ENCODE measurements at regions not wholly inside any gene's neighbourhood (a gene's known extent, or its start where the extent isn't known, plus 50 kb on each side); places are given as distances from the start of the nearest gene placed in this dataset.
"Not testable (repeated sequence)": the region's sequence is repeated elsewhere in the genome, so short reads cannot be mapped to it uniquely, and the experiment has no call there.

DNA sequence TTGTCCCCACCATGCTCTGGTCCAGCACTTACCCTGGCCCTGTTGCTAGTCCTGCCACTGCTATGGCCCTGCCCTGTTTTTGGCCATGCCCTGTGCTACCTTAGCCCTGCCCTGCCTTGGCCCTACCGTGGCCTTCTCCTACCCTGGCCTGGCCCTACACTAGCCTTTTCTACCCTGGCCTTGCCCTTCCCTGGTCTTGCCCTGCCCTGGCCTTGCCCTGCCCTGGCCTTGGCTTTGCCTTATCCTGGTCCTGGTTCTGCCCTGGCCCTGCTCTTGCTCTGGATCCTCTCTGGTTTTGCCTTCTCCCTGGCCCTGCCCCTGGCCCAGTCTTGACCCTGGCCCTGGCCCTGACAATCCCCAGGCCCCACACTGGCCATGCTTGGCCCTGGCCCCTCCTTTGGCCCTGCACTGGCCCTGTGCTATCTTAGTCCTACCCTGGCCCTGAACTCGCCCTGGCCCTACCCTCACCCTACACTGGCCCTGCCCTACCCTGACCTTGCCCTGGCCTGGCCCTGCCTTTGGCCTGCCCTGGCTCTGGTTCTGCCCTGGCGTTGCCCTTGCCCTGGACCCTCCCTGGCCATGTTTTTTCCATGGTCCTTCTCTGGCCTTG, 235.0 kb downstream of the GOLGA6L6 start:
- TF ChIP-seq MXI1 (IDR thresholded peaks at IDR 0.05; ENCODE audit: low read depth, low read length); POLR2AphosphoS5 (IDR thresholded peaks at IDR 0.05; ENCODE audit: low read depth, low read length); ELF1 (IDR thresholded peaks at IDR 0.05); GATA2 (CRISPR knock-in tag; IDR thresholded peaks at IDR 0.05): not testable (repeated sequence)
- TF ChIP-seq, protein P1, sequence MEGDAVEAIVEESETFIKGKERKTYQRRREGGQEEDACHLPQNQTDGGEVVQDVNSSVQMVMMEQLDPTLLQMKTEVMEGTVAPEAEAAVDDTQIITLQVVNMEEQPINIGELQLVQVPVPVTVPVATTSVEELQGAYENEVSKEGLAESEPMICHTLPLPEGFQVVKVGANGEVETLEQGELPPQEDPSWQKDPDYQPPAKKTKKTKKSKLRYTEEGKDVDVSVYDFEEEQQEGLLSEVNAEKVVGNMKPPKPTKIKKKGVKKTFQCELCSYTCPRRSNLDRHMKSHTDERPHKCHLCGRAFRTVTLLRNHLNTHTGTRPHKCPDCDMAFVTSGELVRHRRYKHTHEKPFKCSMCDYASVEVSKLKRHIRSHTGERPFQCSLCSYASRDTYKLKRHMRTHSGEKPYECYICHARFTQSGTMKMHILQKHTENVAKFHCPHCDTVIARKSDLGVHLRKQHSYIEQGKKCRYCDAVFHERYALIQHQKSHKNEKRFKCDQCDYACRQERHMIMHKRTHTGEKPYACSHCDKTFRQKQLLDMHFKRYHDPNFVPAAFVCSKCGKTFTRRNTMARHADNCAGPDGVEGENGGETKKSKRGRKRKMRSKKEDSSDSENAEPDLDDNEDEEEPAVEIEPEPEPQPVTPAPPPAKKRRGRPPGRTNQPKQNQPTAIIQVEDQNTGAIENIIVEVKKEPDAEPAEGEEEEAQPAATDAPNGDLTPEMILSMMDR (IDR thresholded peaks at IDR 0.05) = not testable (repeated sequence)
- TF ChIP-seq, protein P2, sequence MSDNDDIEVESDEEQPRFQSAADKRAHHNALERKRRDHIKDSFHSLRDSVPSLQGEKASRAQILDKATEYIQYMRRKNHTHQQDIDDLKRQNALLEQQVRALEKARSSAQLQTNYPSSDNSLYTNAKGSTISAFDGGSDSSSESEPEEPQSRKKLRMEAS (IDR thresholded peaks at IDR 0.05; ENCODE audit: low read depth) = not testable (repeated sequence)
- TF ChIP-seq, protein P3, sequence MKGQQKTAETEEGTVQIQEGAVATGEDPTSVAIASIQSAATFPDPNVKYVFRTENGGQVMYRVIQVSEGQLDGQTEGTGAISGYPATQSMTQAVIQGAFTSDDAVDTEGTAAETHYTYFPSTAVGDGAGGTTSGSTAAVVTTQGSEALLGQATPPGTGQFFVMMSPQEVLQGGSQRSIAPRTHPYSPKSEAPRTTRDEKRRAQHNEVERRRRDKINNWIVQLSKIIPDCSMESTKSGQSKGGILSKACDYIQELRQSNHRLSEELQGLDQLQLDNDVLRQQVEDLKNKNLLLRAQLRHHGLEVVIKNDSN (IDR thresholded peaks at IDR 0.05; ENCODE audit: borderline replicate concordance, low read depth) = not testable (repeated sequence)
- TF ChIP-seq, protein P4, sequence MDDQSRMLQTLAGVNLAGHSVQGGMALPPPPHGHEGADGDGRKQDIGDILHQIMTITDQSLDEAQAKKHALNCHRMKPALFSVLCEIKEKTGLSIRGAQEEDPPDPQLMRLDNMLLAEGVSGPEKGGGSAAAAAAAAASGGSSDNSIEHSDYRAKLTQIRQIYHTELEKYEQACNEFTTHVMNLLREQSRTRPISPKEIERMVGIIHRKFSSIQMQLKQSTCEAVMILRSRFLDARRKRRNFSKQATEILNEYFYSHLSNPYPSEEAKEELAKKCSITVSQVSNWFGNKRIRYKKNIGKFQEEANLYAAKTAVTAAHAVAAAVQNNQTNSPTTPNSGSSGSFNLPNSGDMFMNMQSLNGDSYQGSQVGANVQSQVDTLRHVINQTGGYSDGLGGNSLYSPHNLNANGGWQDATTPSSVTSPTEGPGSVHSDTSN (IDR thresholded peaks at IDR 0.05) = not testable (repeated sequence)
